ENCODE measurements at regions not wholly inside any gene's neighbourhood (a gene's known extent, or its start where the extent isn't known, plus 50 kb on each side); places are given as distances from the start of the nearest gene placed in this dataset.

DNA sequence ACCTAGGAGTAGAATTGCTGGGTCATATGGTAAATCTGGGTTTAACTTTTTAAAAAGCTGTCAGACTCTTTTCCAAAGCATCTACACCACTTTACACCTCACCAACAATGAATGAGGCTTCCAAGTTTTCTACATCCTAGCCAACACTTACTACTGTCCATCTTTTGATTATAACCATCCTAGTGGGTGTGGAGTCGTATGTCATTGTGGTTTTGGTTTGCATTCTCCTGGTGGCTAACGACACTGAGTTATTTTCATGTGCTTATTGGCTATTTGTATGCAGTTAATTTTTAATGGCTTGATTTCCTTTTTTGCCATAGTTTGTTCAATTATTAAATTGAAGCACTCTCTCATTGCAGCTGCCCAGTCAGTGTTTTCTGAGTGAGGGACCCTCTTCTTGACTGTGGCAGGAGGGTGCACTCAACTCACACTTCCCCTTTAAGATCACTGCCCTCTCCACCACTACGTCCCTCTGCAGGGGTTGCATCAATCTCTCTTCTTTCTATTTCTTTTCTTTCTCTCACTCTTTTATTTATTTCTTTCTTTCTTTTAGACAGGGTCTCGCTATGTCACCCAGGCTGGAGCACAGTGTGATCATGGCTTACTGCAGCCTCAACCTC lies 182.3 kb downstream of the C9orf152 start:
- Histone ChIP-seq H3K9me3 (no peaks in the 10 kb centered on the region), H3K36me3 (ENCODE audit: low read depth) (no peaks in the 10 kb centered on the region), H3K4me3 (no peak overlapping the region), H3K4me1 (ENCODE audit: low read depth) (no peaks in the 10 kb centered on the region)
- ATAC-seq (no peak), DNase-seq (no peak)
- TF ChIP-seq, protein P1, sequence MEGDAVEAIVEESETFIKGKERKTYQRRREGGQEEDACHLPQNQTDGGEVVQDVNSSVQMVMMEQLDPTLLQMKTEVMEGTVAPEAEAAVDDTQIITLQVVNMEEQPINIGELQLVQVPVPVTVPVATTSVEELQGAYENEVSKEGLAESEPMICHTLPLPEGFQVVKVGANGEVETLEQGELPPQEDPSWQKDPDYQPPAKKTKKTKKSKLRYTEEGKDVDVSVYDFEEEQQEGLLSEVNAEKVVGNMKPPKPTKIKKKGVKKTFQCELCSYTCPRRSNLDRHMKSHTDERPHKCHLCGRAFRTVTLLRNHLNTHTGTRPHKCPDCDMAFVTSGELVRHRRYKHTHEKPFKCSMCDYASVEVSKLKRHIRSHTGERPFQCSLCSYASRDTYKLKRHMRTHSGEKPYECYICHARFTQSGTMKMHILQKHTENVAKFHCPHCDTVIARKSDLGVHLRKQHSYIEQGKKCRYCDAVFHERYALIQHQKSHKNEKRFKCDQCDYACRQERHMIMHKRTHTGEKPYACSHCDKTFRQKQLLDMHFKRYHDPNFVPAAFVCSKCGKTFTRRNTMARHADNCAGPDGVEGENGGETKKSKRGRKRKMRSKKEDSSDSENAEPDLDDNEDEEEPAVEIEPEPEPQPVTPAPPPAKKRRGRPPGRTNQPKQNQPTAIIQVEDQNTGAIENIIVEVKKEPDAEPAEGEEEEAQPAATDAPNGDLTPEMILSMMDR (IDR thresholded peaks at IDR 0.05) = no peak
- intact Hi-C loops (cut with DNase I, micrococcal nuclease) = no loop called here

DNA sequence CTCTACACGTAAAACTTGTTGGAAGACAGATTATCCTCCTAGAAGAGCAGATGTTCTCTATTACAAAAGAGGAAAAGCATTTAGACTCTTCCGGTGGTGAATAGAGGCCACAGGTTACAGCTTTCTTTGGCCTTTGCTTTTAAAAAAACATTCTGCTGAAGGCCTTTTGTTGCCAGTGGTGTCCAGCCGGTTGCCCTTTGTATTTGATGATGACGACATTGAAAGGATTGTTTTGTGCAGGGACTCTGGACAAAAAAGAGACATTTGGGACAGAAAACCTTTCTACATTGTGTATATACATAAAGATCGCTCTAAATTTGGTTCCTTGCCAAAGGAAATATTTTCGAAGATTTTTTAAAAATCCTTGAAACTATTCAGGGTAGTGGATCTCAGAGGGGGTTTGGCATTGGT lies 180.3 kb downstream of the C9orf152 start:
- DNase-seq = no peak
- Histone ChIP-seq H3K36me3 (ENCODE audit: low read depth) (no peaks in the 10 kb centered on the region), H3K4me3 (no peak overlapping the region), H3K9me3 (no peaks in the 10 kb centered on the region), H3K4me1 (ENCODE audit: low read depth) (no peaks in the 10 kb centered on the region)
- intact Hi-C loops (cut with DNase I, micrococcal nuclease) = no loop called here
- TF ChIP-seq, protein P1 (IDR thresholded peaks at IDR 0.05) = no peak
- ATAC-seq = no peak

DNA sequence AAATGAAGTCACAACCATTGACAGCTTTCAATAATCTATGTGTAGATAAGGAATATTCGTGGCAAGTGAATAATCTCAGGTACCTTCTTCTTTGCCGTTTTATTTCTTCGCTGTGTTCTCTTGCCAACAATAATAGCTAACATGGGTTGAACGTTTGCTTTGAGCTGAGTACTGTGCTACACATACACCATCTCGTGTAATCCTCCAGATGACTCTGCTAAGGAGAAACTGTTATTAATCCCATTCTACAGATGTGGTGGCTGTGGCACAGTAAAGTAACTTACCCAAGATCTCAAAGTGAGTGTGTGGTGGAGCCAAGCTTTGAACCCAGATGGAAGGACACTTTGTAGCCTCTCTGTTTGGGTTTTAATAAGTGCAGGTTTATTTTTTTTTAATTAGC lies 179.7 kb downstream of the C9orf152 start:
- intact Hi-C loops (cut with DNase I, micrococcal nuclease) = no loop called here
- no peak for DNase-seq
- H3K4me1 ChIP-seq (ENCODE audit: low read depth) = no peaks in the 10 kb centered on the region
- H3K36me3 ChIP-seq (ENCODE audit: low read depth) = no peaks in the 10 kb centered on the region
- no peaks in the 10 kb centered on the region for H3K9me3 ChIP-seq
- no peak for ATAC-seq
- TF ChIP-seq, protein P1 (IDR thresholded peaks at IDR 0.05) = no peak
- H3K4me3 ChIP-seq = no peak overlapping the region

DNA sequence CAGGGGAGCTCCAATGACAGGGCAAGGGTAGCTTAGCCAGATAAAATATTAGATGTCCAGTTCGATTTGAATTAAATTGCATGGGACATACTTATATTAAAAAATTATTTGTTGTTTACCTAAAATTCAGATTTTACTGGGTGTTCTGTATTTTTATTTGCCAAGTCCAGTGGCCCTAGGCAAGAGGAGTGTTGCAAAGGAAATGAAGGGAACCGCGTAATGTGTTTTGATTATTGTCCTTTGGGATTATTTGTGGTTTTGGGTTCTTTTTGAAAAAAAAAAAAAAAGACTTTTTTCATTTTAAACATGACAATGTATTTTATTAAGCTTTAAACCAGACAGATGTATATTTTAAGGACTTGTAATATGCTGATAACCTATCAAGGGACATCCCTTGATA lies 179.3 kb downstream of the C9orf152 start:
- no peak overlapping the region for H3K4me3 ChIP-seq
- ATAC-seq (no peak), DNase-seq (no peak)
- TF ChIP-seq, protein P1 (IDR thresholded peaks at IDR 0.05) = no peak
- no peaks in the 10 kb centered on the region for H3K9me3 ChIP-seq
- intact Hi-C loops (cut with DNase I, micrococcal nuclease) = no loop called here
- H3K4me1 ChIP-seq (ENCODE audit: low read depth) = no peaks in the 10 kb centered on the region
- H3K36me3 ChIP-seq (ENCODE audit: low read depth) = no peaks in the 10 kb centered on the region

DNA sequence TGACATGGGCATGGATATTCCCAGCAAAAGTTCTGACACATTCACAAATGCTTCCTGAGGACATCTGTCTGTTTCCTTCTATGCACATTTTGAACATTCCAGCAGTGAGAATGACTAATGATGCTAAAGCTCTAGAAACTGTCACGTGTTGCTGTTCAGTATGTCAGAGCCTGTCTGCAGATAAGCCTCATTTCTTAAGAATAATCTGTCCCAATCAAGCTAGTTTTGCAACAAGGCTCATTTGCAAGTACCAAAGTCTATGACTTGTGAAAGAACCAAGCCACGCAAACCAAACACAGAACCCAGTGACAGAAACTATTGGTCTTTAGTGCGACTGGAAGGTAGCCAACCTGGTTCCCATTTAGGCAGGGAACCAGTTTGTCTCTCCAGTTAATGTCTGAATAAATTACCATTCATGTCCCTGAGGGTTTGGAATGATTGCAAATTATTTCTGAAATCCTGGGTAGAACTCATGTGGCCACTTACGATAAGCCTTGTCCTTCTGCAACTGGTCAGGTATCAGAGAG lies 178.5 kb downstream of the C9orf152 start:
- H3K9me3 ChIP-seq = no peaks in the 10 kb centered on the region
- ATAC-seq (peak; percentile 46), DNase-seq (no peak)
- no peaks in the 10 kb centered on the region for H3K4me1 ChIP-seq (ENCODE audit: low read depth)
- no peak overlapping the region for H3K4me3 ChIP-seq
- intact Hi-C loops (cut with DNase I, micrococcal nuclease) = no loop called here
- H3K36me3 ChIP-seq (ENCODE audit: low read depth) = no peaks in the 10 kb centered on the region
- TF ChIP-seq, protein P1 (IDR thresholded peaks at IDR 0.05) = no peak

Measured in mucosa of descending colon (tissue), 3 donors.